Glomerular endothelial cell (primary cell): ENCODE measurements at regions not wholly inside any gene's neighbourhood (a gene's known extent, or its start where the extent isn't known, plus 50 kb on each side); places are given as distances from the start of the nearest gene placed in this dataset.
A peak's percentile ranks its signal among the peaks of the same experiment; 100 is the strongest.
"Not testable (repeated sequence)": the region's sequence is repeated elsewhere in the genome, so short reads cannot be mapped to it uniquely, and the experiment has no call there.

Experiments
- DNase-seq: peaks from one replicate; pipeline ENCODE4 v3.0.0-alpha.2; 2011; ENCODE audit warnings: low read depth, low spot score; ENCODE audit errors: extremely low read depth

DNA sequence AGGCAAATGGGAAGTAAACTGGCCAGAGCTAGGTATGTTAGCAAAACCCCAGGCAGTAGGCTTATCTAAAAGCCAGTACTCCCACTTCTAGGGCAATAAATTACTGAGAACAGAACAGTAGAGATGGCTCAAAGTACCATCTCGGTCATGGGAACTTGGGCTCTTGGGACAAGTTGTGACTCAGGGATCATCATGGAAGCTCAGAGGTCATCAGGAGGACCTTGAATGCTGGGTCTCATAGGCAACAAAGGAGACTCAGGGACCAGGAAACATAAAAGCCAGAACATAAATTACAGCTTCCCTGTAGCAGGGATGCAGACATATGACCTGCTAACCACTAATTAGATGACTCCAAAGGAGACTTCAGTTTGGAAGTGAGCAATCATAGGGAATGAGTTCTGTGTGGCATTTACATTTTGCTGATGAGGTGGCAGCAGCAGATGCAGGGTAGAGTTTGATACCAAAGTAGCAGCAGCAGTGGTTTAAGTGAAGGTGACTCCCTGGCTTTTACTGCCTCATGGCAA, 97.6 kb upstream of the SCAF11 start:
- no peak for DNase-seq

GRCh38 chr12:46084666-46085631, 94.6 kb upstream of the SCAF11 start:
- no peak for DNase-seq

- DNase-seq: no peak
These were observed 92.3 kb upstream of the SCAF11 start for GRCh38 chr12:46082490-46083200.

- DNase-seq: no peak
These were observed 82.9 kb upstream of the SCAF11 start for GRCh38 chr12:46073321-46073720.

- peak; percentile 18 for DNase-seq
These were observed 81.6 kb upstream of the SCAF11 start for GRCh38 chr12:46071769-46072624.

DNA sequence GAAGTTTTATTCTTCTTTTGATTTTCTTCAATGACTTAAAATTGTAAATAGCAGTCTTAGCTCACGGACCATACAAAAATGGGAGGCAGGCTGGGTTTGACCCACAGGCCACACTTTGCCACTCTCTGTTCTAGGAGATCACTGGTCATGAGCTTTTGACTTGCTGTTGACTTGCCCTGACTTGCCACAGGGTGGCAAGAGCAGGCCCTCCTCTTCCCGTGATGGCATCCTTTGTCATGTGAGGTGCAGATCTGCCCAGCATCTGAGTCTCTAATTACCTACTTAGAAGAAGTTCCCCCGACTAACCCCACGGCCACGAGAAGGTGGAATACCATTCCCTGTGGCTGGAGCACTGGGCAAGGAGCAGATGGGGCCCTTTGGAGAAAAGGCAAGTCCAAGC, 81.0 kb upstream of the SCAF11 start:
- no peak for DNase-seq

DNA sequence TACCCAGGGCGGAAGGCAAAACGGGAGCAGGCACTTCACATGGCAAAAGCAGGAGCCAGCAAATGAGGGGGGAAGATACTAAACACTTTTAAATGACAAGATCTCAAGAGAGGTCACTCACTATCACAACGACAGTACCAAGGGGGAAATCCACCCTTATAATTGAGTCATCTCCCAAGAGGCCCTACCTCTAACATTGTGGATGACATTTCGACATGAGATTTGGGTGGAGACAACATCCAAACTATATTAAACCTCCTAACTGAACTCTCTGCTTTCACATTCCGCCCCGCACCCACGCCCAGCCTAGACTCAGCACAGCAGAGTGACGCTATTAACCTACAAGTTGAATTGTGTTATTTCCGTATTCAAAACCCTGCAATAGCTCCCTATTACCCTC, 76.7 kb upstream of the SCAF11 start:
- no peak for DNase-seq

DNA sequence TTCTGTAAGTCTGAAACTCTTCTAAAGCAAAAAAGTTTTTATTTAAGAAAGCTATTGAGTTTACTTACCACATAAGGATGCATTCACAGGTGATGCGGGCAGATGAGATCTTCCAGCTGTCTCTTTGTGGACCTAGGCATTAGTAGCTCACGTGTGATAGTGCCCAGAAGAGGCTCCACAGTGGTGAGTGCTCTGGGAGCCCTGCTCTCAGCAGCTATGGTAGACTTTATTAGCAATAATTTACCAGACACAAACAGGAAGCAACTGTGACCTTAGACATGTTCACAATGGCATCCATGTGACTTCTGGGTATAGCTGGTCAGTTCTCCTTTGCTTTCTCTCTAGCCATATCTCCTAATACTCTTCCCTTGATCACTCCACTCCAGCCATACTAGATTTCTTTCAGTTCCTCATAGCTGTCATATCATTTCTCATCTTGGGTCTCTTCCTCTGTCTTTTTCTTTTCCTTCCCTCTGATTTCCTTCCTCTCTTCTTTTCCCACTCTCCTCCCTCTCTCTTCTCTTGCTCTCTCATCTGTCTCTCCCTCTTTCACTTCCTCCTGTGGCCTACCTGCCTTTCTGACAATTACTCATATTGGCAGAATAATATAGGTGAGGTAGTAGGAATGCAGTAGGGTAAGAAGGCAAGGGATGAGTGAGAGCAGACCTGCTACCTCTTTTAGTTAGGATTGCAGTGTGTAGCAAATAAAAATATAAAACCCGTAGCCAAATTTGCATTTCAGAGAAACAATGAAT, 75.2 kb upstream of the SCAF11 start:
- DNase-seq: no peak

DNA sequence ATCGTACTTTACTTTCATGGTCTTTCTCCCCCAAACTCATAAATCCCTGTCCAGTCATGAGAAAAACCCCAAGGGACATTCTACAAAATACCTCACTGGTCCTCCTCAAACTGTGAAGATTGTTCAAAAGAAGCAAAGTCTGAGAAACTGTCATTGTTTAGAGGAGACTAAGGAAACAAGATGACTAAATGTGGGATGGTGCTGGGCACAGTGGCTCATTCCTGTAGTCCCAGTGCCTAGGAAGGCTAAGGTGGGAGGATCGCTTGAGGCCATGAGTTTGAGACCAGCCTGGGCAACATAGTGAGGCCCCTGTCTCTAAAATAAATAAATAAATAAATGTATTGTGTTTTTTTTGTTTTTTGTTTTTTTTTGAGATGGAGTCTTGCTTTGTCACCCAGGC, 74.2 kb upstream of the SCAF11 start:
- no peak for DNase-seq

- DNase-seq: not testable (repeated sequence)
These were observed 68.3 kb upstream of the SCAF11 start for GRCh38 chr12:46058697-46059096.

GRCh38 chr12:46050805-46051204, 60.4 kb upstream of the SCAF11 start:
- no peak for DNase-seq

DNA sequence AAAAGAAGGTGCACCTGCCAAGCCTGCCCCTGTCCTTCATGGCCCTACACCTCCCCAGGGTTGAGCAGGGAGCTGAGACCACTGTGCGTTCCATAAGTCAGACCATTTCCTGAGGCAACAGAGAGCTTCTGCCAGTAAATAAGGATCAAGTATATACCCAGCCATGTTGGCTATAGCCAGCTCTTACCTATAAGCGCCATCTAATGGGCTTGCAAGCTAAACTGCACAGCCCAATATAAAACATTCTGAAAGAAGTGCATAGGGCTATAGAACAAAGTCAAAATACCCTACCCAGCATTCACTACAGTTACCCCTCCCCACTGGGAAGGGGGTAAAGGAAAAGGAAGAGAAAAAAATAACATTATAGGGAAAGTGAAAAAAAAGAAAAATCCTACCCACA, 59.3 kb upstream of the SCAF11 start:
- DNase-seq: no peak

GRCh38 chr12:46046436-46046835, 56.1 kb upstream of the SCAF11 start:
- no peak for DNase-seq

- DNase-seq: no peak
These were observed 53.7 kb upstream of the SCAF11 start for GRCh38 chr12:46043972-46044520.
